ENCODE measurements at regions not wholly inside any gene's neighbourhood (a gene's known extent, or its start where the extent isn't known, plus 50 kb on each side); places are given as distances from the start of the nearest gene placed in this dataset.

DNA sequence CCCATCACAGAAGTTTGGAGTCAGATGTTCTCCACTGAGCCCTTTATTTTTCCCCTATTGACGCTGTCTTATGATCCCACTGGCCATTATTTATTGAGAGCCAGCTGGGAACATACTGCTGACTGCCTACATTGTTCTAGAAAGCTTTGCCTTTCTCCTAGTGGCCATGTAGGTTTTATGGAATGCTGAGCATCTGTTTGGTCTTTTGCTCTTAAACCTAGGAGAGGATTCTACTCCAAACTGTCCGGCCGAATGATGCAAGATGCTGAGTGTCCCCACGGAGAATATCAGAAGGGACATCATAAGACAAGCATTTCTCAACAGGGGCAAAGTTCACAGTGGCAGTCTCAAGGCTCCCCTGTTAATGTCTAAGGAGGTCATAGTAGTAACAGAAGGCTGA lies 171.4 kb downstream of the ARRDC4 start:
- no peaks in the 10 kb centered on the region for H3K27me3 ChIP-seq (ENCODE audit: insufficient read depth, low read length)
- no peaks in the 10 kb centered on the region for H3K4me1 ChIP-seq (ENCODE audit: insufficient read depth, low read length)
- no peak overlapping the region for H3K4me3 ChIP-seq (ENCODE audit: low read length)
- H3K9me3 ChIP-seq (ENCODE audit: low read length): no peaks in the 10 kb centered on the region
- no peak overlapping the region for H2AFZ ChIP-seq (ENCODE audit: low read depth, low read length)
- no peaks in the 10 kb centered on the region for H3K36me3 ChIP-seq (ENCODE audit: insufficient read depth, low read length)

DNA sequence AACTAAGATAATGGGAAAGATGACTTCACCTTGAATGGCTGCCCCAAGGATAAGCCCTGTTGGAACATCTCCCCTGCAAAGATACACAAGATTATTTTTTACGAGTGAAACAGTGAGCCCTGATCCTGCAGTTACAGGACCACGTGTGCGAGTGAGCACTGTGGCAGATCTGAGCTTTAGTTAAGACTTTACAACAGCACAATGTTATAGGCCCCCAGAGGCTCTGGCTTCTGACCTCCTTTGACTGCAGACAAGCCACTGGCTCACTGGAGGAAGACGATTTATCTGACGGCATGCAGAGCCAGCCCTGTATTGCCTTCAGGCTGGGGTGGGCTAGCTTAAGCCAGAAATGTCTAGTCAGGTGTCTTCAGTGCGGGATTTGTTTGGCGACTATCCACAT lies 174.4 kb downstream of the ARRDC4 start:
- no peaks in the 10 kb centered on the region for H3K36me3 ChIP-seq (ENCODE audit: insufficient read depth, low read length)
- no peaks in the 10 kb centered on the region for H3K27me3 ChIP-seq (ENCODE audit: insufficient read depth, low read length)
- H3K4me1 ChIP-seq (ENCODE audit: insufficient read depth, low read length): no peaks in the 10 kb centered on the region
- no peaks in the 10 kb centered on the region for H3K9me3 ChIP-seq (ENCODE audit: low read length)
- no peak overlapping the region for H3K4me3 ChIP-seq (ENCODE audit: low read length)
- H2AFZ ChIP-seq (ENCODE audit: low read depth, low read length): no peak overlapping the region

DNA sequence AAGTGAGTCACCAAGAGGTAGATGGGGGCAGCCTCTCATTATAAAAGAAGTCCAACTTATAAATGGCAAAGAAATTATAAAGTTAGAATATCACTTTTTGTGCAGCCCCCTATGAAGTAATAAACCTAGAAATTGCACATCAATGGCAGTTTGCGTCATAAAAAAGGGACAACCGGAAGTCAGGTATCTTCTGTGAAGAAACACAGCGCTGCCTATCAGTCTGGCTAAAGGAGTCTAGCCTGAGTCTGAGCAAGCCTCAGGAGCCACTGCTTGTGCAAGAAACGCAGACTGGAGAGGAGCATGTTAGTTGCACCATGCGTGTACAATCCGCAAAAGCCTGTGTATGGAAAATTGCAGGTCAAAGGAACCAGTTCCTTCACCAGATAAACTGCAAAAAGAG lies 178.4 kb downstream of the ARRDC4 start:
- no peaks in the 10 kb centered on the region for H3K4me1 ChIP-seq (ENCODE audit: insufficient read depth, low read length)

DNA sequence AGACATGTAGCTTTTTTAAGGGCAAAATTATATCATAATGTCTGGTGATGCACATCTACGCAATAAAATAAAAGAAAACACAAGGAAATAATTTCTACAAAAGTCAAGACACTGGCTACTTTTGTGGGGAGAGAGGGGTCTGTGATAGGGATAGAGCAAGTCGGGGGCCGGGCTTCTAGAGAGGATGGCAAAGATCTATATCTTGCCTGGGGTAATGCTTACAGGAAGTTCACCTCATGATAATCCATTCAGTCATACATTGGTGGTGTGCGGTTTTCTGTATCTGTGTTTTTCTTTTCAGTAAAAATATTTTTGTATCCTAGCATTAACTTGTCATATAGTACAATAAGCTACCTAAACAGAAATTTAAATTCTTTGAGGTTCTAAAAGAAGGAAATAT lies 178.8 kb downstream of the ARRDC4 start:
- no peaks in the 10 kb centered on the region for H3K27me3 ChIP-seq (ENCODE audit: insufficient read depth, low read length)
- H2AFZ ChIP-seq (ENCODE audit: low read depth, low read length): no peak overlapping the region
- H3K36me3 ChIP-seq (ENCODE audit: insufficient read depth, low read length): no peaks in the 10 kb centered on the region

More for the DNA sequence above, 178.4 kb downstream of the ARRDC4 start:
- Histone ChIP-seq H3K4me3 (ENCODE audit: low read length) (no peak overlapping the region), H3K36me3 (ENCODE audit: insufficient read depth, low read length) (no peaks in the 10 kb centered on the region), H2AFZ (ENCODE audit: low read depth, low read length) (no peak overlapping the region), H3K27me3 (ENCODE audit: insufficient read depth, low read length) (no peaks in the 10 kb centered on the region), H3K9me3 (ENCODE audit: low read length) (no peaks in the 10 kb centered on the region)

GRCh38 chr15:98142572-98142971 lies 182.1 kb downstream of the ARRDC4 start:
- H3K4me1 ChIP-seq (ENCODE audit: insufficient read depth, low read length): no peaks in the 10 kb centered on the region
- no peaks in the 10 kb centered on the region for H3K27me3 ChIP-seq (ENCODE audit: insufficient read depth, low read length)
- no peak overlapping the region for H2AFZ ChIP-seq (ENCODE audit: low read depth, low read length)
- no peaks in the 10 kb centered on the region for H3K36me3 ChIP-seq (ENCODE audit: insufficient read depth, low read length)
- no peaks in the 10 kb centered on the region for H3K9me3 ChIP-seq (ENCODE audit: low read length)
- no peak overlapping the region for H3K4me3 ChIP-seq (ENCODE audit: low read length)

More for the DNA sequence above, 178.8 kb downstream of the ARRDC4 start:
- Histone ChIP-seq H3K4me3 (ENCODE audit: low read length) (no peak overlapping the region), H3K9me3 (ENCODE audit: low read length) (no peaks in the 10 kb centered on the region), H3K4me1 (ENCODE audit: insufficient read depth, low read length) (no peaks in the 10 kb centered on the region)

GRCh38 chr15:98143116-98143515 lies 182.6 kb downstream of the ARRDC4 start:
- no peak overlapping the region for H2AFZ ChIP-seq (ENCODE audit: low read depth, low read length)
- no peaks in the 10 kb centered on the region for H3K36me3 ChIP-seq (ENCODE audit: insufficient read depth, low read length)
- H3K4me1 ChIP-seq (ENCODE audit: insufficient read depth, low read length): no peaks in the 10 kb centered on the region
- no peaks in the 10 kb centered on the region for H3K27me3 ChIP-seq (ENCODE audit: insufficient read depth, low read length)
- no peaks in the 10 kb centered on the region for H3K9me3 ChIP-seq (ENCODE audit: low read length)
- H3K4me3 ChIP-seq (ENCODE audit: low read length): no peak overlapping the region

GRCh38 chr15:98144388-98144787 lies 183.9 kb downstream of the ARRDC4 start:
- H3K27me3 ChIP-seq (ENCODE audit: insufficient read depth, low read length): no peaks in the 10 kb centered on the region
- H3K9me3 ChIP-seq (ENCODE audit: low read length): no peaks in the 10 kb centered on the region
- H3K4me1 ChIP-seq (ENCODE audit: insufficient read depth, low read length): no peaks in the 10 kb centered on the region
- no peak overlapping the region for H3K4me3 ChIP-seq (ENCODE audit: low read length)
- no peak overlapping the region for H2AFZ ChIP-seq (ENCODE audit: low read depth, low read length)
- H3K36me3 ChIP-seq (ENCODE audit: insufficient read depth, low read length): no peaks in the 10 kb centered on the region

DNA sequence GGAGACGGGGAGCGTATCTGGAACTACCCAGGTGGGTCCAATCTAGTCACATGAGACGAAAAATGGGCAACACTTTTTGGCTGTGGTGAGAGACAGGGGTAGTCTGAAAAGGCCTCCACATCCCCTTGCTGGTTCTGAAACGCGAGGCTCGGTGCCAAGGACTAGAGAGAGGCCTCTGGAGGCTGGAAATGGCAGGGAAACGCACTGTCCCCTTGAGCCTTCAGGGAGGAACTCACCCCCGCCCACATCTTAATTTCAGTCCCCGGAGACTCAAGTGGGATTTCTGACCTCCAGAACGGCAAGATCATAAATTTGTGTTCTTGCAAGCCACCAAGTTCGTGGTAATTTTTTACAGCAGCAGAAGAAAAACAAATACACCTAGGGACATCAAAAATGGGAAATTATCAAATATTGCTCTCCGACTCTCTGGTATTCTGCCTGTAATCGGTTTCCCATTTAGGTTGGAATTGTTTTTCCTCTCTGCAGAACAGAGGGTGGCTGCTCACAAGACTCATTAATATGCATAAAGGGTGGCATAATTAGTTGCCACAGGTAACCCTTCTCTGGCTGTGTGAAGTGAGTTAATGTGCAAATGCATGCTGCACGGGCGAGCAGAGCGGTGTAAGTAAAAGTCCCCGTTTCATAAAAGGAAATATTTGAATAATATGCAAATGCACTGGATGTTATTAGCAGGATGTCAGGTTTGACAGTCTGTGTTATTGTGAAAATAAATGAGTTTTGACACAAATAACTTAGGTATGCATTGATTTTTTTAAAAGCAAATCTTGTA lies 185.7 kb downstream of the ARRDC4 start:
- H2AFZ ChIP-seq (ENCODE audit: low read depth, low read length): no peak overlapping the region
- no peaks in the 10 kb centered on the region for H3K4me1 ChIP-seq (ENCODE audit: insufficient read depth, low read length)
- no peaks in the 10 kb centered on the region for H3K36me3 ChIP-seq (ENCODE audit: insufficient read depth, low read length)
- no peaks in the 10 kb centered on the region for H3K27me3 ChIP-seq (ENCODE audit: insufficient read depth, low read length)
- H3K4me3 ChIP-seq (ENCODE audit: low read length): no peak overlapping the region
- no peaks in the 10 kb centered on the region for H3K9me3 ChIP-seq (ENCODE audit: low read length)

DNA sequence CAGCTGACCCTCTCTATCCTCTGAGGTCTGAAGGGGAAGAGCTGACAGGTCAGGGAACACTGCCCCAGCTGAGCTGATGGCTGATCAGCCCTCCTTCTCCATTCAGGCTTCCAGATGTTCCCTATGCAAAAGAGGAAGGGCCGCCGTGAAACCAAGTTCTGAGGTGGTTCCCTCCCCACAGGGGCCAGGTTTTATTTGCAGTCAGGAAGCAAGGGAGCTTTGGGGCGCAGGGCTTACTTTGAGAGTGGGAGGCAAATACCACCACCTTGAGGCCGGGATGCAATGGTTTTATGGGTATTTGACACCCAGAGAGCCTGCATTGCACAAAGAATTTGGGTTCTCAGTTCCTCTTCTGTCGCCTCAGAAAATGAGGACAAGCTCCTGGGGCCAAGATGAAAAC lies 186.9 kb downstream of the ARRDC4 start:
- Histone ChIP-seq H3K4me1 (ENCODE audit: insufficient read depth, low read length) (no peaks in the 10 kb centered on the region), H3K9me3 (ENCODE audit: low read length) (no peaks in the 10 kb centered on the region), H2AFZ (ENCODE audit: low read depth, low read length) (no peak overlapping the region), H3K27me3 (ENCODE audit: insufficient read depth, low read length) (no peaks in the 10 kb centered on the region), H3K36me3 (ENCODE audit: insufficient read depth, low read length) (no peaks in the 10 kb centered on the region), H3K4me3 (ENCODE audit: low read length) (no peak overlapping the region)

DNA sequence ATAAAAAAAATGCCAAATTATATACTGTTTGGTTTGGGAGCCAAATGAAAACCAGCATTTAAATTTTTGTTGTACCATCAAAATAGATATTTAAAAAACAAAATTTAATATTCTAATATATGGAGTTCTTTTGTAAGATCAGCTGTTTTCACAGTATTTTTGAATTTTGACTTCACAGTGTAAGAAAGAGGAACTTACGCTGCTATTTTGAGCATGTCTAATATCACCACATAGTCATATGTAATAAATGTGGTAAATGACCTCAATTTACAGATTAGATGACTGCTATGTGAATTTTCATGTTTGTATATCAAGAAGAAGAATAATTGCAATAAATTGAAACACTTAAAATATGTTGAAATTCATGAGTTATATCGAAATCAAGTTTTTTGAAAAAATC lies 189.6 kb downstream of the ARRDC4 start:
- H3K36me3 ChIP-seq (ENCODE audit: insufficient read depth, low read length): no peaks in the 10 kb centered on the region
- H2AFZ ChIP-seq (ENCODE audit: low read depth, low read length): no peak overlapping the region
- no peaks in the 10 kb centered on the region for H3K27me3 ChIP-seq (ENCODE audit: insufficient read depth, low read length)
- no peaks in the 10 kb centered on the region for H3K4me1 ChIP-seq (ENCODE audit: insufficient read depth, low read length)
- no peak overlapping the region for H3K4me3 ChIP-seq (ENCODE audit: low read length)
- H3K9me3 ChIP-seq (ENCODE audit: low read length): no peaks in the 10 kb centered on the region

DNA sequence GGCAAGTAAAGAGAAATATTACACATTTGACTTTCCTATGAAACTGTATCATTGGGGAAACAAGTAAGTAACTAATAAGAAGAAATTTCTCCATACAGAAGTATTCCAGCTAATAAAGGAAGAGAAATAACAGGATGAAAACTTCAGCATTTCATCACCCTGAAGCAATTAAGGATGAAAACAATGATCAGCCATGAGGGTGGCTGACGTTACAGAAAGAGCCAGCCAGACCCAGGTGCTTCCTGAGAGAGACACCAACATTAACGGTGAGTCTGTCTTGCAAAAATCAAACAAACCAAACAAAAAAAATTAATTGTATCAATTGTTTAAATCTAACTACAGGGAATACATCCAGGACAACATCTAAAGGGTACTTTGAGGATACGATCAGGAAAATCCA lies 190.0 kb downstream of the ARRDC4 start:
- Histone ChIP-seq H3K27me3 (ENCODE audit: insufficient read depth, low read length) (no peaks in the 10 kb centered on the region), H3K9me3 (ENCODE audit: low read length) (no peaks in the 10 kb centered on the region), H3K4me3 (ENCODE audit: low read length) (no peak overlapping the region), H3K36me3 (ENCODE audit: insufficient read depth, low read length) (no peaks in the 10 kb centered on the region), H3K4me1 (ENCODE audit: insufficient read depth, low read length) (no peaks in the 10 kb centered on the region), H2AFZ (ENCODE audit: low read depth, low read length) (no peak overlapping the region)

GRCh38 chr15:98151096-98151495 lies 190.6 kb downstream of the ARRDC4 start:
- Histone ChIP-seq H3K36me3 (ENCODE audit: insufficient read depth, low read length) (no peaks in the 10 kb centered on the region), H3K27me3 (ENCODE audit: insufficient read depth, low read length) (no peaks in the 10 kb centered on the region), H2AFZ (ENCODE audit: low read depth, low read length) (no peak overlapping the region), H3K9me3 (ENCODE audit: low read length) (no peaks in the 10 kb centered on the region), H3K4me1 (ENCODE audit: insufficient read depth, low read length) (no peaks in the 10 kb centered on the region), H3K4me3 (ENCODE audit: low read length) (no peak overlapping the region)

- Histone ChIP-seq H2AFZ (ENCODE audit: low read depth, low read length) (no peak overlapping the region), H3K9me3 (ENCODE audit: low read length) (no peaks in the 10 kb centered on the region), H3K4me3 (ENCODE audit: low read length) (no peak overlapping the region), H3K27me3 (ENCODE audit: insufficient read depth, low read length) (no peaks in the 10 kb centered on the region), H3K36me3 (ENCODE audit: insufficient read depth, low read length) (no peaks in the 10 kb centered on the region), H3K4me1 (ENCODE audit: insufficient read depth, low read length) (no peaks in the 10 kb centered on the region)
Measured at GRCh38 chr15:98152156-98152555, 191.7 kb downstream of the ARRDC4 start.

- Histone ChIP-seq H3K27me3 (ENCODE audit: insufficient read depth, low read length) (no peaks in the 10 kb centered on the region), H2AFZ (ENCODE audit: low read depth, low read length) (no peak overlapping the region), H3K36me3 (ENCODE audit: insufficient read depth, low read length) (no peaks in the 10 kb centered on the region), H3K4me3 (ENCODE audit: low read length) (no peak overlapping the region), H3K4me1 (ENCODE audit: insufficient read depth, low read length) (no peaks in the 10 kb centered on the region), H3K9me3 (ENCODE audit: low read length) (no peaks in the 10 kb centered on the region)
Measured at GRCh38 chr15:98154863-98155262, 194.4 kb downstream of the ARRDC4 start.
